Heart right ventricle (tissue), 16 donors: ENCODE measurements at regions not wholly inside any gene's neighbourhood (a gene's known extent, or its start where the extent isn't known, plus 50 kb on each side); places are given as distances from the start of the nearest gene placed in this dataset.

Source experiments
- ATAC-seq, 8 donors: fragments of 200-7000 bp; cut with Tn5 transposase; one replicate each; pipeline ENCODE4 v1.9.1; 2020; ENCODE audit warnings: mild to moderate bottlenecking in 8 of 8, moderate library complexity in 8 of 8, moderate number of reproducible peaks in 1 of 8
- DNase-seq, 2 donors: peaks; one replicate each; pipeline ENCODE4 v3.0.0-alpha.2; 2020
- H3K27ac ChIP-seq, 10 donors: fragments of 200-600 bp; sonication (generic) in 2 of 10; one replicate each; pipeline versions ENCODE4 v1.5.0 to v1.8.0; 2020 to 2022; ENCODE audit warnings: mild to moderate bottlenecking in 3 of 10
- H3K27me3 ChIP-seq, 7 donors: fragments of 200-600 bp; one replicate each; pipeline ENCODE4 v1.8.0; 2021 to 2022; ENCODE audit warnings: mild to moderate bottlenecking in 2 of 7
- H3K36me3 ChIP-seq, 9 donors: fragments of 200-600 bp; sonication (generic) in 1 of 9; one replicate each; pipeline versions ENCODE4 v1.5.0 to v1.8.0; 2020 to 2022; ENCODE audit warnings: mild to moderate bottlenecking in 2 of 9
- H3K4me1 ChIP-seq, 9 donors: fragments of 200-600 bp; sonication (generic) in 1 of 9; one replicate each; pipeline versions ENCODE4 v1.5.0 to v1.8.0; 2020 to 2022; ENCODE audit warnings: mild to moderate bottlenecking in 4 of 9
- H3K4me3 ChIP-seq, 10 donors: fragments of 200-600 bp; sonication (generic) in 2 of 10; one replicate each; pipeline versions ENCODE4 v1.5.0 to v1.8.0; 2020 to 2022; ENCODE audit warnings: mild to moderate bottlenecking in 7 of 10, moderate library complexity in 2 of 10
- H3K9me3 ChIP-seq, 11 donors: fragments of 200-600 bp in 10 of 11; sonication (generic) in 2 of 11; one replicate each; pipeline versions ENCODE4 v1.5.0 to v1.8.0; 2013 to 2022; ENCODE audit warnings: mild to moderate bottlenecking in 2 of 11, control low read depth in 1 of 11, moderate library complexity in 1 of 11
- WGBS, 2 donors: extraction: QIAGEN DNeasy Blood & Tissue Kit; methylation state at CpG; one replicate each; pipeline ENCODE4 v1.1.7; 2013; ENCODE audit warnings: inconsistent platforms in 1 of 2; 5-methylcytosine and 5-hydroxymethylcytosine counted together
- intact Hi-C, 10 donors: fragments of 100-400 bp; cut with DNase I; formaldehyde crosslinking; loops; one replicate each; pipeline versions ENCODE4 v1.11.1 to v1.14.2; 2022
- TF ChIP-seq, protein P1 (sequence below), 9 donors: fragments of 200-600 bp; sonication (generic) in 2 of 9; IDR thresholded peaks; one replicate each; pipeline versions ENCODE4 v1.5.0 to v1.8.0; 2021 to 2022; ENCODE audit warnings: antibody characterized with exemption in 9 of 9, mild to moderate bottlenecking in 5 of 9, moderate library complexity in 1 of 9
- donor health status: Arrhythmogenic right ventricular cardiomyopathy.
- donor health status: ischemic (EF 13 %, LVEDD 7.1; RV severe dilation, severe dysfunction).
- donor health status: healthy with polysubstance abuse.
- donor health status: DM: no; HTN: yes; CAD: no.
- donor health status: DM: no; HTN: no; CAD: no.
- donor health status: ischemic (EF 25% LVEDD 6.9; RV normal size, moderate dysfunction).
- donor health status: ischemic (EF 25% LVEDD 5.7; RV mildly dilated, moderate dysfunction).
- donor health status: healthy.
- donor health status: DM: yes; HTN: yes; CAD: no.
- donor health status: Ischemic cardiomyopathy.
- donor health status: ischemic (EF 35%, LVEDD 5.7; RV mildly dilated, moderate dysfunction).
- donor health status: nonischemic (EF 11% LVEDD 7.7; RV severe dilation, severe dysfunction).
- donor health status: DM: yes; HTN: yes; CAD: no.
- donor health status: PGD.
- donor health status: ischemic (EF 29% LVEDD 5.4; RV normal size, mild dysfunction).
- donor health status: nonischemic (EF 23%, LVEDD 6.1; RV moderate dilation, normal function).

GRCh38 chr13:78465250-78465649 lies 138.1 kb downstream of the POU4F1 start:
- no peaks in the 10 kb centered on the region for H3K4me1 ChIP-seq
- no peaks in the 10 kb centered on the region for H3K36me3 ChIP-seq
- WGBS, 2 donors, result 48 to 49% methylated on average over 1 of the region's 1 CpG
- H3K27me3 ChIP-seq, result peaks cover 0 to 4% (median 0%) of the 10 kb centered on the region in 7 donors
- DNase-seq, result no peak
- no peak overlapping the region for H3K4me3 ChIP-seq
- ATAC-seq, result no peak
- no peaks in the 10 kb centered on the region for H3K9me3 ChIP-seq
- intact Hi-C loops, result no loop called here
- H3K27ac ChIP-seq, result no peak overlapping the region
- TF ChIP-seq, protein P1, sequence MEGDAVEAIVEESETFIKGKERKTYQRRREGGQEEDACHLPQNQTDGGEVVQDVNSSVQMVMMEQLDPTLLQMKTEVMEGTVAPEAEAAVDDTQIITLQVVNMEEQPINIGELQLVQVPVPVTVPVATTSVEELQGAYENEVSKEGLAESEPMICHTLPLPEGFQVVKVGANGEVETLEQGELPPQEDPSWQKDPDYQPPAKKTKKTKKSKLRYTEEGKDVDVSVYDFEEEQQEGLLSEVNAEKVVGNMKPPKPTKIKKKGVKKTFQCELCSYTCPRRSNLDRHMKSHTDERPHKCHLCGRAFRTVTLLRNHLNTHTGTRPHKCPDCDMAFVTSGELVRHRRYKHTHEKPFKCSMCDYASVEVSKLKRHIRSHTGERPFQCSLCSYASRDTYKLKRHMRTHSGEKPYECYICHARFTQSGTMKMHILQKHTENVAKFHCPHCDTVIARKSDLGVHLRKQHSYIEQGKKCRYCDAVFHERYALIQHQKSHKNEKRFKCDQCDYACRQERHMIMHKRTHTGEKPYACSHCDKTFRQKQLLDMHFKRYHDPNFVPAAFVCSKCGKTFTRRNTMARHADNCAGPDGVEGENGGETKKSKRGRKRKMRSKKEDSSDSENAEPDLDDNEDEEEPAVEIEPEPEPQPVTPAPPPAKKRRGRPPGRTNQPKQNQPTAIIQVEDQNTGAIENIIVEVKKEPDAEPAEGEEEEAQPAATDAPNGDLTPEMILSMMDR (IDR thresholded peaks at IDR 0.05), result no peak

DNA sequence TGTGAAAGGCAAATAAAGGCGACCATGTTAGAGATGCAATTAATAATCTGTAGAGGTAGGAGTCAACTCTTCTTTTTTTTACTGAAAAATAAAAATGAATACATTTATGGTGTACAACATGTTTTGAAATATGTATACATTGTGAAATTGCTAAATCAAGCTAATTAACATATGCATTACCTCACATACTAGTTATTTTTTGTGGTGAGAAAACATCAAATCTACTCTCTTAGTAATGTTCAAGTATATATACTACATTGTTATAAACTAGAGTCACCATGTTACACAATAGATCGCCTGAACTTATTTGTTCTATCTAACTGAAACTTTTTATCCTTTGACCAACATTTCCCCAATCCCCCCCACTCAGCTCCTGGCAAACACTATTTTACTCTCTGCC lies 143.2 kb downstream of the POU4F1 start:
- H3K27ac ChIP-seq, result no peak overlapping the region
- no peaks in the 10 kb centered on the region for H3K4me1 ChIP-seq
- intact Hi-C loops, result no loop called here
- DNase-seq (no peak), ATAC-seq (no peak)
- 85 to 89% methylated on average over 2 of the region's 2 CpGs for WGBS, 2 donors
- no peak overlapping the region for H3K4me3 ChIP-seq
- TF ChIP-seq, protein P1 (IDR thresholded peaks at IDR 0.05), result no peak
- peaks cover 0 to 6% (median 0%) of the 10 kb centered on the region in 11 donors for H3K9me3 ChIP-seq
- H3K36me3 ChIP-seq, result no peaks in the 10 kb centered on the region
- no peaks in the 10 kb centered on the region for H3K27me3 ChIP-seq

GRCh38 chr13:78443839-78444238 lies 159.5 kb downstream of the POU4F1 start:
- no peak overlapping the region for H3K4me3 ChIP-seq
- ATAC-seq (no peak), DNase-seq (no peak)
- WGBS, 2 donors, result 76 to 82% methylated on average over 4 of the region's 4 CpGs
- H3K4me1 ChIP-seq, result no peaks in the 10 kb centered on the region
- no peaks in the 10 kb centered on the region for H3K27me3 ChIP-seq
- no peaks in the 10 kb centered on the region for H3K36me3 ChIP-seq
- H3K9me3 ChIP-seq, result no peaks in the 10 kb centered on the region
- TF ChIP-seq, protein P1 (IDR thresholded peaks at IDR 0.05), result no peak
- H3K27ac ChIP-seq, result no peak overlapping the region
- intact Hi-C loops, result no loop called here

DNA sequence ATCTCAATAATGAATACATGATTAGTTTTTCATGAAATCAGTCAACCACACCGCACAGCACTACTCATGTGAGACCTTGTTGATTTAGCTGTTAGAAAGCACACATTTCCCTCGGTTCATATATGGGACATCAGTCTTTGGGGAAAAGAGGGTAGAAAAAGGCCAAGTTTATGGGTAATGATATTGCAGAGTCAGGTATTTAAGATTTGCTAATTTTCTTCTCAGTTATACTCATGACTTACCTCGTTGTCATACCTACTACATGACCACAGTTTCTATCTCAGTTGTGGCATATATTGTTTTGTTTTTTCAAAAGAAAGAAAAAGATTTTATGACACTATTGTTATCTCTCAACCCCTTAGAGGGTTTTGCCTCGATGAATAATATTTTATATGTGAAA lies 165.6 kb downstream of the POU4F1 start:
- Histone ChIP-seq H3K4me1 (no peaks in the 10 kb centered on the region), H3K36me3 (no peaks in the 10 kb centered on the region), H3K9me3 (no peaks in the 10 kb centered on the region), H3K27ac (no peak overlapping the region), H3K27me3 (no peaks in the 10 kb centered on the region), H3K4me3 (no peak overlapping the region)
- whole genome bisulfite sequencing, 2 donors, result 64 to 68% methylated on average over 4 of the region's 4 CpGs
- TF ChIP-seq, protein P1 (IDR thresholded peaks at IDR 0.05), result no peak
- DNase-seq (no peak), ATAC-seq (no peak)
- intact Hi-C loops, result no loop called here

GRCh38 chr13:78436311-78436710 lies 167.0 kb downstream of the POU4F1 start:
- no peaks in the 10 kb centered on the region for H3K9me3 ChIP-seq
- H3K4me3 ChIP-seq, result no peak overlapping the region
- H3K4me1 ChIP-seq, result no peaks in the 10 kb centered on the region
- WGBS, 2 donors, result 83 to 88% methylated on average over 3 of the region's 3 CpGs
- no peak for DNase-seq
- ATAC-seq, result no peak
- no peak overlapping the region for H3K27ac ChIP-seq
- intact Hi-C loops, result no loop called here
- TF ChIP-seq, protein P1 (IDR thresholded peaks at IDR 0.05), result no peak
- H3K27me3 ChIP-seq, result no peaks in the 10 kb centered on the region
- no peaks in the 10 kb centered on the region for H3K36me3 ChIP-seq
